HEK293 (cell line): ENCODE measurements at regions not wholly inside any gene's neighbourhood (a gene's known extent, or its start where the extent isn't known, plus 50 kb on each side); places are given as distances from the start of the nearest gene placed in this dataset.

Experiments
- CTCF ChIA-PET: fragments of 350-600 bp; formaldehyde crosslinking; extraction: SDS; loops from one replicate; lab custom pipeline; 2021; ENCODE audit warnings: antibody characterized with exemption; lab: Yijun Ruan, JAX
- POLR2A ChIA-PET: fragments of 300-600 bp; formaldehyde crosslinking; extraction: SDS; loops from one replicate; lab custom pipeline; 2020; ENCODE audit warnings: antibody characterized with exemption, inconsistent platforms; lab: Yijun Ruan, JAX
- H3K27ac ChIP-seq: fragments of 200-500 bp; sonication (Bioruptor generic); 2 replicates; pipeline ENCODE4 v1.5.1; 2014; ENCODE audit warnings: low read depth, low read length, control low read depth, inconsistent platforms; ENCODE audit errors: extremely low read depth
- H3K36me3 ChIP-seq, 2 experiments: fragments of 200-500 bp in 1 of 2; sonication (Bioruptor generic) in 1 of 2; 1 replicate in 1 of 2; 2 replicates in 1 of 2; pipeline ENCODE4 v1.5.1; 2014 to 2017; ENCODE audit warnings: inconsistent platforms in 2 of 2, low read length in 2 of 2; ENCODE audit not compliant: control insufficient read depth in 2 of 2, insufficient read depth in 1 of 2
- H3K4me1 ChIP-seq: fragments of 200-500 bp; sonication (Bioruptor generic); 2 replicates; pipeline ENCODE4 v1.5.1; 2014; ENCODE audit warnings: mild to moderate bottlenecking, low read length, inconsistent platforms; ENCODE audit not compliant: control insufficient read depth, insufficient read depth
- H3K4me3 ChIP-seq: 2 replicates; pipeline ENCODE4 v1.5.1; 2011; ENCODE audit warnings: low read depth, mild to moderate bottlenecking, control low read depth, low read length, moderate library complexity
- H3K9me3 ChIP-seq: fragments of 200-500 bp; sonication (Bioruptor generic); 2 replicates; pipeline ENCODE4 v1.5.1; 2014; ENCODE audit warnings: low read depth, low read length, inconsistent platforms; ENCODE audit not compliant: control insufficient read depth, insufficient read depth
- ATF2 ChIP-seq: fragments of 450-650 bp; formaldehyde crosslinking; IDR thresholded peaks from 2 replicates; pipeline ENCODE4 v1.5.1; 2016; ENCODE audit warnings: missing biosample characterization, missing genetic modification characterization, low read depth
- BCL6B ChIP-seq: fragments of 450-650 bp; formaldehyde crosslinking; IDR thresholded peaks from 2 replicates; pipeline ENCODE4 v1.5.1; 2017; ENCODE audit warnings: missing biosample characterization, missing genetic modification characterization
- ELK4 ChIP-seq: IDR thresholded peaks from 2 replicates; pipeline ENCODE4 v1.6.1; 2011; ENCODE audit warnings: mild to moderate bottlenecking, low read depth, low read length, borderline replicate concordance
- GLI2 ChIP-seq: fragments of 450-650 bp; formaldehyde crosslinking; IDR thresholded peaks from 2 replicates; pipeline ENCODE4; 2017; ENCODE audit warnings: missing biosample characterization, missing genetic modification characterization, low read depth, borderline replicate concordance
- GLIS1 ChIP-seq: fragments of 450-650 bp; formaldehyde crosslinking; IDR thresholded peaks from 2 replicates; pipeline ENCODE4 v1.5.1; 2016; ENCODE audit warnings: missing biosample characterization, missing genetic modification characterization
- GLIS2 ChIP-seq: fragments of 450-650 bp; formaldehyde crosslinking; IDR thresholded peaks from 2 replicates; pipeline ENCODE4 v1.5.1; 2016; ENCODE audit warnings: missing biosample characterization, missing genetic modification characterization
- IKZF3 ChIP-seq: fragments of 450-650 bp; IDR thresholded peaks from 2 replicates; pipeline ENCODE4 v1.5.0; 2018; ENCODE audit warnings: missing biosample characterization, mild to moderate bottlenecking, missing genetic modification characterization, moderate library complexity
- KLF16 ChIP-seq: fragments of 450-650 bp; formaldehyde crosslinking; IDR thresholded peaks from 2 replicates; pipeline ENCODE4 v1.5.1; 2017; ENCODE audit warnings: missing biosample characterization, missing genetic modification characterization
- KLF9 ChIP-seq: fragments of 450-650 bp; formaldehyde crosslinking; IDR thresholded peaks from 2 replicates; pipeline ENCODE4 v1.5.1; 2016; ENCODE audit warnings: missing biosample characterization, missing genetic modification characterization, low read depth
- OSR2 ChIP-seq: fragments of 450-650 bp; formaldehyde crosslinking; IDR thresholded peaks from 2 replicates; pipeline ENCODE4 v1.5.1; 2016; ENCODE audit warnings: missing biosample characterization, missing genetic modification characterization
- TRIM28 ChIP-seq: IDR thresholded peaks from 2 replicates; pipeline ENCODE4 v1.6.1; 2011; ENCODE audit warnings: low read length, control low read depth, borderline replicate concordance
- WT1 ChIP-seq: fragments of 450-650 bp; formaldehyde crosslinking; IDR thresholded peaks from 2 replicates; pipeline ENCODE4 v1.5.1; 2016; ENCODE audit warnings: missing biosample characterization, missing genetic modification characterization
- ZBTB20 ChIP-seq: fragments of 450-650 bp; formaldehyde crosslinking; IDR thresholded peaks from 2 replicates; pipeline ENCODE4 v1.5.1; 2016; ENCODE audit warnings: missing biosample characterization, missing genetic modification characterization
- ZBTB21 ChIP-seq: fragments of 450-650 bp; formaldehyde crosslinking; IDR thresholded peaks from 2 replicates; pipeline ENCODE4 v1.5.1; 2017; ENCODE audit warnings: missing biosample characterization, missing genetic modification characterization
- ZBTB8A ChIP-seq: fragments of 450-650 bp; formaldehyde crosslinking; IDR thresholded peaks from 2 replicates; pipeline ENCODE4 v1.5.1; 2016; ENCODE audit warnings: missing biosample characterization, missing genetic modification characterization
- ZFP69B ChIP-seq: fragments of 450-650 bp; formaldehyde crosslinking; IDR thresholded peaks from 2 replicates; pipeline ENCODE4 v1.5.1; 2016; ENCODE audit warnings: missing biosample characterization, missing genetic modification characterization
- ZNF112 ChIP-seq: fragments of 450-650 bp; formaldehyde crosslinking; IDR thresholded peaks from 2 replicates; pipeline ENCODE4 v1.5.0; 2017; ENCODE audit warnings: missing biosample characterization, missing genetic modification characterization
- ZNF121 ChIP-seq: fragments of 450-650 bp; formaldehyde crosslinking; IDR thresholded peaks from 2 replicates; pipeline ENCODE4 v1.5.1; 2016; ENCODE audit warnings: missing biosample characterization, missing genetic modification characterization
- ZNF302 ChIP-seq: fragments of 450-650 bp; formaldehyde crosslinking; IDR thresholded peaks from 2 replicates; pipeline ENCODE4 v1.5.1; 2016; ENCODE audit warnings: missing biosample characterization, missing genetic modification characterization, low read depth
- ZNF350 ChIP-seq: fragments of 450-650 bp; formaldehyde crosslinking; IDR thresholded peaks from 2 replicates; pipeline ENCODE4 v1.5.0; 2017; ENCODE audit warnings: missing biosample characterization, mild to moderate bottlenecking, missing genetic modification characterization
- ZNF366 ChIP-seq: fragments of 450-650 bp; formaldehyde crosslinking; conservative IDR thresholded peaks from 2 replicates; pipeline ENCODE4 v1.5.1; 2016; ENCODE audit warnings: missing biosample characterization, missing genetic modification characterization
- ZNF404 ChIP-seq: fragments of 450-650 bp; formaldehyde crosslinking; IDR thresholded peaks from 2 replicates; pipeline ENCODE4 v1.5.1; 2017; ENCODE audit warnings: missing biosample characterization, missing genetic modification characterization
- ZNF530 ChIP-seq: fragments of 450-650 bp; formaldehyde crosslinking; IDR thresholded peaks from 2 replicates; pipeline ENCODE4 v1.5.1; 2016; ENCODE audit warnings: low read depth, missing biosample characterization, missing genetic modification characterization
- ZNF600 ChIP-seq: fragments of 450-650 bp; formaldehyde crosslinking; IDR thresholded peaks from 2 replicates; pipeline ENCODE4 v1.5.1; 2016; ENCODE audit warnings: missing biosample characterization, missing genetic modification characterization
- ZNF610 ChIP-seq: fragments of 450-650 bp; formaldehyde crosslinking; IDR thresholded peaks from 2 replicates; pipeline ENCODE4 v1.5.1; 2016; ENCODE audit warnings: missing biosample characterization, missing genetic modification characterization, borderline replicate concordance
- ZNF654 ChIP-seq: fragments of 450-650 bp; formaldehyde crosslinking; IDR thresholded peaks from 2 replicates; pipeline ENCODE4 v1.5.1; 2016; ENCODE audit warnings: low read depth, missing biosample characterization, missing genetic modification characterization
- ZNF660 ChIP-seq: fragments of 450-650 bp; IDR thresholded peaks from 2 replicates; pipeline ENCODE4 v1.5.1; 2018; ENCODE audit warnings: missing biosample characterization, mild to moderate bottlenecking, missing genetic modification characterization
- ZNF677 ChIP-seq: fragments of 450-650 bp; IDR thresholded peaks from 2 replicates; pipeline ENCODE4 v1.5.0; 2018; ENCODE audit warnings: missing biosample characterization, mild to moderate bottlenecking, missing genetic modification characterization, moderate library complexity
- ZNF701 ChIP-seq: fragments of 450-650 bp; formaldehyde crosslinking; IDR thresholded peaks from 2 replicates; pipeline ENCODE4 v1.5.1; 2016; ENCODE audit warnings: missing biosample characterization, missing genetic modification characterization
- ZNF76 ChIP-seq: fragments of 450-650 bp; formaldehyde crosslinking; IDR thresholded peaks from 2 replicates; pipeline ENCODE4; 2016; ENCODE audit warnings: low read depth, missing biosample characterization, missing genetic modification characterization, borderline replicate concordance
- ZNF776 ChIP-seq: fragments of 450-650 bp; formaldehyde crosslinking; IDR thresholded peaks from 2 replicates; pipeline ENCODE4 v1.5.0; 2017; ENCODE audit warnings: missing biosample characterization, missing genetic modification characterization, borderline replicate concordance
- ZSCAN16 ChIP-seq: fragments of 450-650 bp; formaldehyde crosslinking; IDR thresholded peaks from 2 replicates; pipeline ENCODE4 v1.5.1; 2016; ENCODE audit warnings: missing biosample characterization, missing genetic modification characterization
- ZXDB ChIP-seq: fragments of 450-650 bp; formaldehyde crosslinking; IDR thresholded peaks from 2 replicates; pipeline ENCODE4 v1.5.1; 2016; ENCODE audit warnings: missing biosample characterization, missing genetic modification characterization

- H3K4me3 ChIP-seq, result no peak overlapping the region
- CTCF ChIA-PET, result no interaction called here
- H3K4me1 ChIP-seq, result no peaks in the 10 kb centered on the region
- no peak for TF ChIP-seq ZNF530 (tag by site-specific recombination)
- TF ChIP-seq ZXDB (tag by site-specific recombination), result no peak
- no peak for TF ChIP-seq GLIS2 (tag by site-specific recombination)
- TF ChIP-seq ZNF76 (tag by site-specific recombination), result no peak
- no peak for TF ChIP-seq ZNF112 (tag by site-specific recombination)
- no peak for TF ChIP-seq ZSCAN16 (tag by site-specific recombination)
- TF ChIP-seq GLIS1 (tag by site-specific recombination), result no peak
- no peak for TF ChIP-seq BCL6B (tag by site-specific recombination)
- no peak for TF ChIP-seq ZNF776 (tag by site-specific recombination)
- no peak for TF ChIP-seq ATF2 (tag by site-specific recombination)
- no peak for TF ChIP-seq ZNF600
- TF ChIP-seq OSR2 (tag by site-specific recombination), result no peak
- TF ChIP-seq GLI2 (tag by site-specific recombination), result no peak
- TF ChIP-seq ZNF654 (tag by site-specific recombination), result no peak
- no peak for TF ChIP-seq WT1 (tag by site-specific recombination)
- no peak for TF ChIP-seq ZNF366 (tag by site-specific recombination)
- TF ChIP-seq ZBTB8A, result no peak
- TF ChIP-seq ZFP69B (tag by site-specific recombination), result no peak
- no peak for TF ChIP-seq ZNF404 (tag by site-specific recombination)
- no peaks in the 10 kb centered on the region for H3K9me3 ChIP-seq
- H3K36me3 ChIP-seq, result no peaks in the 10 kb centered on the region
- no peak overlapping the region for H3K27ac ChIP-seq
- POLR2A ChIA-PET, result no interaction called here
Measured at GRCh38 chr3:63090656-63091055, 187.5 kb upstream of the SYNPR start.

- ChIA-PET CTCF (no interaction called here), POLR2A (no interaction called here)
- Histone ChIP-seq H3K36me3 (no peaks in the 10 kb centered on the region), H3K4me1 (no peaks in the 10 kb centered on the region), H3K4me3 (no peak overlapping the region), H3K9me3 (no peaks in the 10 kb centered on the region), H3K27ac (no peak overlapping the region)
- TF ChIP-seq ZNF701 (tag by site-specific recombination) (no peak), KLF9 (no peak), IKZF3 (tag by site-specific recombination) (no peak), ZNF776 (tag by site-specific recombination) (no peak), ZNF677 (tag by site-specific recombination) (no peak), ZNF350 (tag by site-specific recombination) (no peak), TRIM28 (no peak), ZNF302 (no peak), ZNF660 (tag by site-specific recombination) (no peak), ZBTB20 (tag by site-specific recombination) (no peak), KLF16 (no peak), ZNF610 (tag by site-specific recombination) (no peak), ZBTB21 (tag by site-specific recombination) (no peak), ZNF121 (tag by site-specific recombination) (no peak), ELK4 (no peak), ZBTB8A (no peak)
Measured at GRCh38 chr3:63092515-63092914, 185.6 kb upstream of the SYNPR start.
